Loucy (cell line): ENCODE measurements at regions not wholly inside any gene's neighbourhood (a gene's known extent, or its start where the extent isn't known, plus 50 kb on each side); places are given as distances from the start of the nearest gene placed in this dataset.

Experiments
- H2AFZ ChIP-seq: fragments of 200-600 bp; sonication (generic); 2 replicates; pipeline ENCODE4 v1.6.0; 2016; ENCODE audit warnings: antibody characterized with exemption, mild to moderate bottlenecking, low read length, moderate library complexity
- H3F3A ChIP-seq: fragments of 200-600 bp; 2 replicates; pipeline ENCODE4 v1.6.0; 2016; ENCODE audit warnings: antibody characterized with exemption, low read depth, mild to moderate bottlenecking
- H3K27me3 ChIP-seq: fragments of 200-600 bp; sonication (generic); 2 replicates; pipeline ENCODE4 v1.6.1; 2014; ENCODE audit warnings: low read length, mild to moderate bottlenecking; ENCODE audit not compliant: insufficient read depth, poor library complexity, severe bottlenecking
- H3K36me3 ChIP-seq: fragments of 200-600 bp; sonication (generic); 2 replicates; pipeline ENCODE4 v1.6.1; 2016; ENCODE audit warnings: low read length; ENCODE audit not compliant: insufficient read depth
- H3K4me1 ChIP-seq: fragments of 200-600 bp; sonication (generic); 2 replicates; pipeline ENCODE4 v1.5.1; 2014; ENCODE audit warnings: low read length, mild to moderate bottlenecking; ENCODE audit not compliant: insufficient read depth, poor library complexity, severe bottlenecking
- H3K4me2 ChIP-seq: fragments of 200-600 bp; sonication (generic); 2 replicates; pipeline ENCODE4 v1.6.0; 2014; ENCODE audit warnings: antibody characterized with exemption, low read length, low read depth, mild to moderate bottlenecking; ENCODE audit not compliant: poor library complexity, severe bottlenecking
- H3K4me3 ChIP-seq: fragments of 200-600 bp; sonication (generic); 2 replicates; pipeline ENCODE4 v1.5.1; 2014; ENCODE audit warnings: low read length, mild to moderate bottlenecking, mixed read lengths; ENCODE audit not compliant: poor library complexity, severe bottlenecking
- H3K79me2 ChIP-seq: fragments of 200-600 bp; sonication (generic); 2 replicates; pipeline ENCODE4 v1.6.1; 2014; ENCODE audit warnings: low read length; ENCODE audit not compliant: insufficient read depth
- H3K9ac ChIP-seq: fragments of 200-600 bp; sonication (generic); 2 replicates; pipeline ENCODE4 v1.6.0; 2014; ENCODE audit warnings: mild to moderate bottlenecking, low read depth, low read length, moderate library complexity; ENCODE audit not compliant: poor library complexity, severe bottlenecking
- H3K9me2 ChIP-seq: fragments of 200-600 bp; sonication (generic); replicated peaks from 2 replicates; pipeline ENCODE4 v1.6.1; 2016; ENCODE audit warnings: low read depth, low read length, mixed read lengths
- H3K9me3 ChIP-seq: fragments of 200-600 bp; sonication (generic); 2 replicates; pipeline ENCODE4 v1.6.1; 2014; ENCODE audit warnings: mild to moderate bottlenecking, antibody characterized with exemption, low read length, low read depth; ENCODE audit not compliant: insufficient read depth
- H4K20me1 ChIP-seq: fragments of 200-600 bp; sonication (generic); 2 replicates; pipeline ENCODE4 v1.6.0; 2014; ENCODE audit warnings: antibody characterized with exemption, low read length, mild to moderate bottlenecking; ENCODE audit not compliant: insufficient read depth, poor library complexity, severe bottlenecking
- EZH2phosphoT487 ChIP-seq: fragments of 200-600 bp; IDR thresholded peaks from 2 replicates; pipeline ENCODE4 v1.6.1; 2018; ENCODE audit warnings: antibody characterized with exemption, mild to moderate bottlenecking, moderate library complexity, borderline replicate concordance
- TF ChIP-seq, protein P1 (sequence below): fragments of 200-600 bp; sonication (generic); conservative IDR thresholded peaks from 2 replicates; pipeline ENCODE4 v1.5.1; 2014; ENCODE audit warnings: mild to moderate bottlenecking, antibody characterized with exemption, low read length

GRCh38 chr2:223369889-223370288, 232.3 kb downstream of the SCG2 start:
- no peaks in the 10 kb centered on the region for H3K4me1 ChIP-seq
- no peaks in the 10 kb centered on the region for H3K79me2 ChIP-seq
- no peaks in the 10 kb centered on the region for H3K27me3 ChIP-seq
- no peak overlapping the region for H2AFZ ChIP-seq
- no peaks in the 10 kb centered on the region for H3K36me3 ChIP-seq
- no peaks in the 10 kb centered on the region for H3F3A ChIP-seq
- H3K9me3 ChIP-seq: no peaks in the 10 kb centered on the region
- H3K9ac ChIP-seq: no peak overlapping the region
- H3K9me2 ChIP-seq: no peaks in the 10 kb centered on the region
- H3K4me3 ChIP-seq: no peak overlapping the region
- no peak for TF ChIP-seq EZH2phosphoT487
- TF ChIP-seq, protein P1, sequence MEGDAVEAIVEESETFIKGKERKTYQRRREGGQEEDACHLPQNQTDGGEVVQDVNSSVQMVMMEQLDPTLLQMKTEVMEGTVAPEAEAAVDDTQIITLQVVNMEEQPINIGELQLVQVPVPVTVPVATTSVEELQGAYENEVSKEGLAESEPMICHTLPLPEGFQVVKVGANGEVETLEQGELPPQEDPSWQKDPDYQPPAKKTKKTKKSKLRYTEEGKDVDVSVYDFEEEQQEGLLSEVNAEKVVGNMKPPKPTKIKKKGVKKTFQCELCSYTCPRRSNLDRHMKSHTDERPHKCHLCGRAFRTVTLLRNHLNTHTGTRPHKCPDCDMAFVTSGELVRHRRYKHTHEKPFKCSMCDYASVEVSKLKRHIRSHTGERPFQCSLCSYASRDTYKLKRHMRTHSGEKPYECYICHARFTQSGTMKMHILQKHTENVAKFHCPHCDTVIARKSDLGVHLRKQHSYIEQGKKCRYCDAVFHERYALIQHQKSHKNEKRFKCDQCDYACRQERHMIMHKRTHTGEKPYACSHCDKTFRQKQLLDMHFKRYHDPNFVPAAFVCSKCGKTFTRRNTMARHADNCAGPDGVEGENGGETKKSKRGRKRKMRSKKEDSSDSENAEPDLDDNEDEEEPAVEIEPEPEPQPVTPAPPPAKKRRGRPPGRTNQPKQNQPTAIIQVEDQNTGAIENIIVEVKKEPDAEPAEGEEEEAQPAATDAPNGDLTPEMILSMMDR: no peak
- H4K20me1 ChIP-seq: no peaks in the 10 kb centered on the region
- no peak overlapping the region for H3K4me2 ChIP-seq

DNA sequence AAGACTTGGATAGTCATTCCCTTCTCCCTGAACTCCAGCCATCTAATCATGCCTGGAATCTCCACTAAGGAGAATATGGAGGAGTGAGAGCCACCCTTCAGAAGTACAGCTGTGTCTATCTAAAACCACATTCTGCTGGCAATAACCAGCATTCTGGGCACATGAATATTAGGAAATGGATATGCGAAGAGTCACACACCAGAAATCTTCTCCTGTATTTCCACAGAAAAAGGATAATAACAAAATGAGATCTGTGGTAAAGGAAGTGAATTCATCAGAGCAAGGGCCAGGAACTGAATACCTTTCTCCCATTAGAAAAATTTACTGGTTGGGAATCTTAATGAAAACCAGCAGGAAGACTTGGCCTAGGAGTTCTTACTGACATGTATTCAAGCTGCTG, 218.8 kb downstream of the SCG2 start:
- Histone ChIP-seq H3K4me3 (no peak overlapping the region), H3F3A (no peaks in the 10 kb centered on the region), H3K9ac (no peak overlapping the region), H2AFZ (no peak overlapping the region), H3K36me3 (no peaks in the 10 kb centered on the region), H3K4me1 (no peaks in the 10 kb centered on the region), H3K79me2 (no peaks in the 10 kb centered on the region), H3K9me2 (no peaks in the 10 kb centered on the region), H3K27me3 (no peaks in the 10 kb centered on the region), H3K9me3 (no peaks in the 10 kb centered on the region; the same call in 1 of the 2 replicates), H3K4me2 (no peak overlapping the region), H4K20me1 (no peaks in the 10 kb centered on the region)
- TF ChIP-seq, protein P1: no peak
- no peak for TF ChIP-seq EZH2phosphoT487

- H3K36me3 ChIP-seq: no peaks in the 10 kb centered on the region
- H3K4me2 ChIP-seq: no peak overlapping the region
- no peak overlapping the region for H3K4me3 ChIP-seq
- H3K9me2 ChIP-seq: no peaks in the 10 kb centered on the region
- no peak overlapping the region for H2AFZ ChIP-seq
- H3K9me3 ChIP-seq: no peaks in the 10 kb centered on the region
- H3K79me2 ChIP-seq: no peaks in the 10 kb centered on the region
- no peaks in the 10 kb centered on the region for H4K20me1 ChIP-seq
- H3K27me3 ChIP-seq: no peaks in the 10 kb centered on the region
- H3K9ac ChIP-seq: no peak overlapping the region
- no peaks in the 10 kb centered on the region for H3F3A ChIP-seq
- no peak for TF ChIP-seq EZH2phosphoT487
- TF ChIP-seq, protein P1: no peak
- H3K4me1 ChIP-seq: no peaks in the 10 kb centered on the region
Measured at GRCh38 chr2:223386189-223386588, 216.0 kb downstream of the SCG2 start.
